ENCODE measurements at regions not wholly inside any gene's neighbourhood (a gene's known extent, or its start where the extent isn't known, plus 50 kb on each side); places are given as distances from the start of the nearest gene placed in this dataset.
A peak's percentile ranks its signal among the peaks of the same experiment; 100 is the strongest.

GRCh38 chr1:216883518-216883917 lies 160.3 kb upstream of the ESRRG start:
- Histone ChIP-seq H3K27ac (no peak overlapping the region), H3K4me3 (no peak overlapping the region), H3K27me3 (no peaks in the 10 kb centered on the region), H3K4me1 (no peaks in the 10 kb centered on the region), H3K36me3 (no peaks in the 10 kb centered on the region), H3K9me3 (no peaks in the 10 kb centered on the region)
- TF ChIP-seq POLR2A (IDR thresholded peaks at IDR 0.05), result no peak
- TF ChIP-seq CTCF (IDR thresholded peaks at IDR 0.05), result no peak
- DNase-seq, result no peak

DNA sequence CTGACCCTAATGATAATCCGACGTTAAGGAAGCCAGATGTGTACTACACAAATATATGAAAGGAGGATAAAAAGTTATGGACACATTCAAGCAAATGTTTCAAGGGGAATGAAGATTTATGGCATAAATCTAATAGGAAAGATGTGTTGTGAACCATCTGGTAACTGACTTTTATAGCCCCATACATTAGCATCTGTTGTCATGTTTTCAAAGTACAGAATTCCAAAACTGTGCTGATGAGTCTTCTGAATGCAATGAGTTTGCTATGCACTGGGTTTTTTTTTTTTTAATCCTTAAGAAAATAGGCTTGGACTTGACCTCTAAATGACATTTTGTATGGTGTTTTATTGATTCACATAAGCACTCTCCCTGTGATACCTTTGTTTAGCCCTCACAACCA lies 158.5 kb upstream of the ESRRG start:
- Histone ChIP-seq H3K27me3 (no peaks in the 10 kb centered on the region), H3K36me3 (no peaks in the 10 kb centered on the region), H3K4me3 (no peak overlapping the region), H3K4me1 (no peaks in the 10 kb centered on the region), H3K9me3 (no peaks in the 10 kb centered on the region), H3K27ac (no peak overlapping the region)
- DNase-seq, result no peak
- TF ChIP-seq POLR2A (IDR thresholded peaks at IDR 0.05) (no peak), CTCF (IDR thresholded peaks at IDR 0.05) (no peak)

DNA sequence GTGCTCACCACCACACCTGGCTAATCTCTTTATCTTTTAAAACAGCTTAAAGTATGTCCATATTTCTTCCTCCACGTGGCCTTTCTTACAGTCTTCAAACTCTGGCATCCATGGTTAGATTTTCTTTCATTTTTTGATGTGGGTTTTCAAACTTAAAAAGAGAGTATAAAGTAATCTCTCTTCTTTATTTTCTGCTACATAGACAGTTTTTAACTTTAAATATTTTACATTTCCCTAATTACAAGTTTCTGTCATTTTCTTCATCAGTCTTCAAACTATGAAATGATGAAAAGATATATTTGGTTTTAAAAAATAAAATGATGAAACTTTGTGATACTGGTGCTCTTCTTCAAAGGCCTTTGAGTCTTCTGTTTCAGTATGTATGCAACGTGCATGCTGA lies 143.5 kb upstream of the ESRRG start:
- Histone ChIP-seq H3K36me3 (no peaks in the 10 kb centered on the region), H3K27ac (no peak overlapping the region), H3K4me1 (no peaks in the 10 kb centered on the region), H3K4me3 (no peak overlapping the region), H3K9me3 (no peaks in the 10 kb centered on the region), H3K27me3 (no peaks in the 10 kb centered on the region)
- no peak for DNase-seq
- TF ChIP-seq CTCF (IDR thresholded peaks at IDR 0.05), result no peak
- TF ChIP-seq POLR2A (IDR thresholded peaks at IDR 0.05), result no peak

- no peaks in the 10 kb centered on the region for H3K4me1 ChIP-seq
- DNase-seq, result no peak
Measured at GRCh38 chr1:216855810-216856209, 132.6 kb upstream of the ESRRG start.

DNA sequence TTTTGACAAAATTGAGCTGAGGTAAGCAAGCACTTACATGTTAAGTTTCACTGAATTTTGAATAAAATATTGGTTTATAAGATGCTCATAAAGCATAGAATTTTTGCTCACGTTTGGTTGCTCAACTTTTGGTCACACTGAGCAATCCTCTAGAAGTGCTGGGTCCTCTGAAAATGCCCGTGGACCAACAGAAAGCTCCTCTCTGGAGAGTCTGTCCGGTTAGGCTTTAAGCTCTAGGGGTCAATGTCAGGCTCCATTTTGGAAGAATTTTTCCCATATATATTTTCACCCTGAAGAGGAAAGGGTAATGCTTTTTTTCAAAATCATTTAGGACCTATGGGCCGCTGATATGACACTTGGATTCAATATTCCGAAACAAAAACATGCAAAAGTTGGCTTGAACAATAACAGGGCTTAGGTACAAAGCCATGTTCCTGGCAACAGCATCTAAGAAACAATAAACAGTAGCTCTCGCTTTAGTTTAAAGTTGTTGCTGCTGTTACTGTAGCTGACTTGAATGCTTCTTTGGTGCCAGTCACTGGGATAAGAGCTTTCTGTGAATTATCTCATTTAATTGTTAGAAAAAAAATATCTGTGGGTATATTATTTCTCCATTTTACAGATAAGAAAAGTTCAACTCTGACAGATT lies 131.7 kb upstream of the ESRRG start:
- Histone ChIP-seq H3K27ac (peak overlapping the region in 1 of 4 donors; percentile 13), H3K4me1 (no peaks in the 10 kb centered on the region)

More at GRCh38 chr1:216855810-216856209, 132.6 kb upstream of the ESRRG start:
- Histone ChIP-seq H3K27me3 (no peaks in the 10 kb centered on the region), H3K9me3 (no peaks in the 10 kb centered on the region), H3K27ac (peak overlapping the region in 1 of 4 donors; percentile 13), H3K4me3 (no peak overlapping the region), H3K36me3 (no peaks in the 10 kb centered on the region)
- TF ChIP-seq CTCF (IDR thresholded peaks at IDR 0.05), result no peak
- no peak for TF ChIP-seq POLR2A (IDR thresholded peaks at IDR 0.05)

More for the DNA sequence above, 131.7 kb upstream of the ESRRG start:
- Histone ChIP-seq H3K36me3 (no peaks in the 10 kb centered on the region), H3K4me3 (no peak overlapping the region), H3K27me3 (no peaks in the 10 kb centered on the region), H3K9me3 (no peaks in the 10 kb centered on the region)
- TF ChIP-seq CTCF (IDR thresholded peaks at IDR 0.05), result no peak
- no peak for TF ChIP-seq POLR2A (IDR thresholded peaks at IDR 0.05)
- DNase-seq, result no peak
